ENCODE measurements at regions not wholly inside any gene's neighbourhood (a gene's known extent, or its start where the extent isn't known, plus 50 kb on each side); places are given as distances from the start of the nearest gene placed in this dataset.

GRCh38 chr7:46527360-46527759 is 606.3 kb upstream of the IGFBP3 start:
- TF ChIP-seq ZNF138 (CRISPR knock-in tag; conservative IDR thresholded peaks at IDR 0.05) (no peak), CTCF (IDR thresholded peaks at IDR 0.05) (no peak), NR1H2 (CRISPR knock-in tag; IDR thresholded peaks at IDR 0.05) (no peak)
